GM21360 (cell line): ENCODE measurements at regions not wholly inside any gene's neighbourhood (a gene's known extent, or its start where the extent isn't known, plus 50 kb on each side); places are given as distances from the start of the nearest gene placed in this dataset.

Experiments used
- ATAC-seq: cut with Tn5 transposase; IDR thresholded peaks from one replicate; pipeline ENCODE4 v1.9.1; 2021; ENCODE audit warnings: mild to moderate bottlenecking, moderate library complexity; ENCODE audit not compliant: unreplicated experiment

- no peak for ATAC-seq
These were observed 373.9 kb downstream of the CHSY3 start for GRCh38 chr5:130278136-130278535.

DNA sequence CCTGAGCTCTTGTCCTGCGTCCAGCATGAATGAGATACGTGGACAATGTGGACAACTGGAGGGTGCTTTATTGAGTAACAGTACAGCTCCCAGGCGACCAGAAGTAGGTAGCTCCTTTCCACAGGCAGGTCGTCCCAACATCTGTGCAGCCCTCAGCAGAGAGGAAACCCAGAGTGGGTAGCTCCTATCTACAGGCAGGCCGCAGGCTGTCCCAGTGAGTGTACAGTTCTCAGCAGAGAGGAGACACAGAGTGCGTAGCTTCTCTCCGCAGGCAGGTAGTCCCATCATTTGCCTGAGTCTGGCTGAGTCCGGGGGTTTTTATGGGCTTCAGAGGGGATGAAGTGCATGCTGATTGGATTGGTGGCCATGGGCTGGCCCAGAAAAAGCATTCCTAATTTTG lies 373.3 kb downstream of the CHSY3 start:
- no peak for ATAC-seq

DNA sequence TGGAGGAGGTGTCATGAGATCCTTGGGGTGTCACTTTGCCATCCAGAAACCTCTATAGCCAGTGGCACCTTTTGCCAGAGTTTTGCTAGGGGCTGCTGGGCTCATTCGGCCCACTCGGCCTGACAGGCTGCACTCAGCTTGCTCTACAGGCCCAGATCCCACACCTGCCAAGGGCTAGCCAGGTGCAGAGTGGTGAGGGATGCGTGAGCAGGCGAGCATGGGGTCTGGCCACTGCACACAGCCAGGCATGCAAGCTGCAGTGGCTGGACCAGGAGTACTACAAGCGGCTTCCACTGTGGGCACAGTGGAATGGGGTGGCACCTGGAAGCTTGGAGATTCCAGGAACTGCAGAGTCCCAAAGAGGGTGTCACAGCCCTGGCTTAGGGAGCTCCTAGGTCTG lies 372.7 kb downstream of the CHSY3 start:
- no peak for ATAC-seq

DNA sequence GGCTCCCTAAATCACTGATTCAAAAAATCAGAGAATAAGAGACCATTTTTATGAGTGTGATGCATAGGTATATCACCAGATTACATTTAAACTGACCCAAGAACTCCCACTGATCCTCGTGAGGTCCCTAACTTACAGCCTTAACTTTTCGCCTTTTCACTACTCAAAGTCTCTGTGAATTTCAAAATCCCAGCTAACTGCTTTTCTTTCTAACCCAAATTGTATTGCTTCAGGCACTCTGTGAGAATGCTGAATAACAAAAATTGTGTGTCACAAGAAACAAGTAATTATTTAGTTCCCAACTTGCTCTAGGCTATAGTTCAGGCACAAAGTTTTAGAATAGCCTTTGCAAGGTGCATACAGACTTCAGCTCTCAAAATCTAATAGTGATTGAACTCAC lies 368.6 kb downstream of the CHSY3 start:
- no peak for ATAC-seq

DNA sequence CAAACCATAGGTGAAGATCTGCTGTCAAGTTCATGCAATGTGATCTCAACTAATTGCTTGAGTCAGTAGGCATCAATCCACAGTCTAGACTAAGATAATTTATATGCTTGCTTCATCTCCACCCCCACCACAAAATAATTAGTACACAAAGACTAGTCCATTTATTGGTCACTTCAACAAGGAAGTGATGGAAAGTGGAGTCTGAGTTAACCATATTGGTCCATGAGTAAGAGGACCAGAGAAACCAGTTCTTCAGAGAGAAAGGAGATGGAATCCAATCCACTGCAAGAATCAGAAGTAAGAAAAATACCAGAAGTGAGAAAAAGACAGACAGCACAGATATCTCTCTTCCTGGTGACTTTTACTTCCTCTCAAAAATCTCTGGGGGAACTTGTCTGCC lies 366.5 kb downstream of the CHSY3 start:
- no peak for ATAC-seq

DNA sequence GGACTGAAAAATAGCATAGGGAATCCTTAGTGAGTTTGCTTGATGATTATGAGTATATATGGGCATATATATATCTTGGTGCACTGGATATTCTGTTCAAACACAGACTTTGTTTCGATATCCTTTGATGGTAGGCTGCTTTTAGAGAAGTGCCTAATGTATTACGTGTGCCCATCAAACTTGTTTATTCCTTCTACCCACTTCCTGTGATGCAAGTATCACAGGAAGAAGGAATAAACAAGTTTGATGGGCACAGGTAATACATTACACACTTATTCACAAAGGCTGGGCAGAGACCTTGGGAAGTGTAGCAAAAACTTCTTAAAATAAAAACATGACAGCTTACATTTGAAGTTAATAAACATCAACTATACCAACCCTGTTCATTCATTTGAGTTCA lies 364.2 kb downstream of the CHSY3 start:
- ATAC-seq = no peak

GRCh38 chr5:130267926-130268325 lies 363.7 kb downstream of the CHSY3 start:
- no peak for ATAC-seq

GRCh38 chr5:130260481-130260880 lies 356.2 kb downstream of the CHSY3 start:
- ATAC-seq = no peak

GRCh38 chr5:130251931-130252330 lies 347.7 kb downstream of the CHSY3 start:
- no peak for ATAC-seq

GRCh38 chr5:130243641-130244040 lies 339.4 kb downstream of the CHSY3 start:
- ATAC-seq = no peak

- ATAC-seq = no peak
These were observed 333.5 kb downstream of the CHSY3 start for GRCh38 chr5:130237721-130238120.
